GM12878 (cell line): ENCODE measurements at regions not wholly inside any gene's neighbourhood (a gene's known extent, or its start where the extent isn't known, plus 50 kb on each side); places are given as distances from the start of the nearest gene placed in this dataset.

Source experiments
- ATAC-seq: fragments of 200-7000 bp; cut with Tn5 transposase; 3 replicates; pipeline ENCODE4 v1.9.1; 2020; ENCODE audit warnings: mild to moderate bottlenecking, moderate library complexity
- BruUV-seq: library from RNA; stranded (reverse); fragments of 400-500 nt; replicated peaks from 2 replicates; lab custom pipeline; 2021; lab: Mats Ljungman, UMichigan
- CTCF ChIA-PET: fragments of 300-600 bp; sonication (Branson Sonifier 250); formaldehyde crosslinking; extraction: SDS; loops from one replicate; lab custom pipeline; 2021; ENCODE audit warnings: inconsistent platforms; lab: Yijun Ruan, JAX
- POLR2A ChIA-PET: fragments of 350-600 bp; formaldehyde crosslinking; extraction: SDS; loops from one replicate; lab custom pipeline; 2021; ENCODE audit warnings: inconsistent platforms; lab: Charles Lee
- RAD21 ChIA-PET: fragments of 300-600 bp; sonication (Branson Sonifier 250); formaldehyde crosslinking; loops from one replicate; lab custom pipeline; 2023; ENCODE audit warnings: antibody characterized with exemption; ENCODE audit not compliant: unreplicated experiment; lab: Charles Lee
- SMC1A ChIA-PET: fragments of 300-600 bp; sonication (Branson Sonifier 250); formaldehyde crosslinking; loops from one replicate; lab custom pipeline; 2023; ENCODE audit not compliant: unreplicated experiment, uncharacterized antibody; lab: Charles Lee
- DNase-seq: peaks from one replicate; pipeline ENCODE4 v3.0.0-alpha.2; 2011; ENCODE audit warnings: low read depth, low spot score
- FAIRE-seq: peaks from 3 replicates; lab custom pipeline; 2011; peaks lifted over from hg19 to GRCh38; lab: Jason Lieb, UNC
- H2AFZ ChIP-seq: 2 replicates; pipeline ENCODE4 v1.6.0; 2011; ENCODE audit warnings: low read depth, low read length, control low read depth; ENCODE audit not compliant: control insufficient read depth
- H3K27ac ChIP-seq: 2 replicates; pipeline ENCODE4 v1.5.1; 2011; ENCODE audit warnings: control low read depth; ENCODE audit not compliant: control insufficient read depth, insufficient read depth
- H3K27me3 ChIP-seq, 2 experiments: replicated peaks in 1 of 2; 2 replicates each; pipeline versions ENCODE4 v1.6.0 to v1.6.1; 2011; ENCODE audit warnings: low read length in 1 of 2; ENCODE audit not compliant: control insufficient read depth in 2 of 2, insufficient read depth in 2 of 2
- H3K36me3 ChIP-seq, 2 experiments: 2 replicates each; pipeline ENCODE4 v1.5.1; 2011; ENCODE audit warnings: low read length in 1 of 2; ENCODE audit not compliant: control insufficient read depth in 2 of 2, insufficient read depth in 2 of 2
- H3K4me1 ChIP-seq: 2 replicates; pipeline ENCODE4 v1.6.1; 2011; ENCODE audit warnings: mild to moderate bottlenecking, low read length, moderate library complexity, mixed read lengths; ENCODE audit not compliant: control insufficient read depth, insufficient read depth
- H3K4me2 ChIP-seq: 2 replicates; pipeline ENCODE4 v1.6.0; 2011; ENCODE audit warnings: control low read depth; ENCODE audit not compliant: control insufficient read depth, insufficient read depth
- H3K4me3 ChIP-seq: fragments of 200-600 bp; sonication (generic); 2 replicates; pipeline ENCODE4 v1.5.1; 2016
- H3K79me2 ChIP-seq: 2 replicates; pipeline ENCODE4 v1.6.0; 2011; ENCODE audit warnings: low read length; ENCODE audit not compliant: control insufficient read depth, insufficient read depth
- H3K9ac ChIP-seq: 2 replicates; pipeline ENCODE4 v1.8.0; 2011; ENCODE audit warnings: low read length, control low read depth, mixed read lengths; ENCODE audit not compliant: control insufficient read depth, insufficient read depth
- H3K9me3 ChIP-seq: replicated peaks from 3 replicates; pipeline ENCODE4 v1.5.1; 2011; ENCODE audit warnings: mild to moderate bottlenecking, low read length; ENCODE audit not compliant: control insufficient read depth, insufficient read depth
- H4K20me1 ChIP-seq: 2 replicates; pipeline ENCODE4 v1.6.0; 2011; ENCODE audit not compliant: control insufficient read depth, insufficient read depth
- CUX1 ChIP-seq: IDR thresholded peaks from 2 replicates; pipeline ENCODE4 v1.6.1; 2012; ENCODE audit warnings: improper control_type of control experiment, low read depth, low read length; ENCODE audit not compliant: insufficient replicate concordance
- E4F1 ChIP-seq: fragments of 450-650 bp; IDR thresholded peaks from 2 replicates; pipeline ENCODE4 v1.6.1; 2018; ENCODE audit warnings: borderline replicate concordance, mild to moderate bottlenecking; ENCODE audit not compliant: partially characterized antibody
- ETV6 ChIP-seq, 2 experiments: fragments of 450-650 bp in 1 of 2; IDR thresholded peaks in 1 of 2; conservative IDR thresholded peaks in 1 of 2; 2 replicates each; pipeline ENCODE4 v1.6.1; 2014; ENCODE audit warnings: antibody characterized with exemption in 1 of 2, borderline replicate concordance in 1 of 2, low read depth in 1 of 2, mild to moderate bottlenecking in 1 of 2, moderate library complexity in 1 of 2
- FOS ChIP-seq: IDR thresholded peaks from 3 replicates; pipeline ENCODE4 v1.6.1; 2011; ENCODE audit warnings: borderline replicate concordance; ENCODE audit not compliant: insufficient read length; ENCODE audit errors: extremely low read depth
- IKZF2 ChIP-seq, 2 experiments: fragments of 450-650 bp; IDR thresholded peaks; 2 replicates each; pipeline ENCODE4 v1.6.1; 2017; ENCODE audit warnings: mild to moderate bottlenecking in 2 of 2, moderate library complexity in 2 of 2
- NFYB ChIP-seq: IDR thresholded peaks from 2 replicates; pipeline ENCODE4 v1.6.1; 2011; ENCODE audit warnings: low read depth, mild to moderate bottlenecking, low read length, improper control_type of control experiment, moderate library complexity; ENCODE audit not compliant: insufficient read depth
- SMAD1 ChIP-seq: fragments of 450-650 bp; IDR thresholded peaks from 2 replicates; pipeline ENCODE4 v1.6.1; 2018; ENCODE audit warnings: mild to moderate bottlenecking, low read depth; ENCODE audit not compliant: partially characterized antibody
- SP1 ChIP-seq: IDR thresholded peaks from one replicate; pipeline ENCODE4 v1.6.1; 2011; ENCODE audit warnings: low read depth, low read length
- ZBTB4 ChIP-seq: fragments of 450-650 bp; formaldehyde crosslinking; IDR thresholded peaks from 2 replicates; pipeline ENCODE4 v1.4.0; 2022; ENCODE audit warnings: mild to moderate bottlenecking, moderate library complexity
- WGBS: methylation state at CpG from one replicate; pipeline ENCODE4 v1.1.6; 2016; ENCODE audit warnings: low lambda C conversion rate; ENCODE audit not compliant: insufficient replicate concordance, insufficient coverage; ENCODE audit errors: missing lambda C conversion rate; 5-methylcytosine and 5-hydroxymethylcytosine counted together
- in situ Hi-C: fragments of 300-500 bp; cut with MboI; formaldehyde crosslinking; loops from 9 replicates; pipeline ENCODE4 v1.14.3; 2018; ENCODE audit warnings: mixed read lengths
- intact Hi-C: fragments of 100-400 bp; cut with micrococcal nuclease; formaldehyde crosslinking; loops from one replicate; pipeline ENCODE4 v1.14.2; 2022; ENCODE audit not compliant: unreplicated experiment

GRCh38 chr3:90043287-90043686 lies 935.9 kb downstream of the EPHA3 start (continued):
- TF ChIP-seq E4F1 (no peak), ETV6 (conservative IDR thresholded peaks at IDR 0.05 in 1 of 2, IDR thresholded peaks at IDR 0.05 in 1 of 2; ENCODE audit: borderline replicate concordance in 1 of 2, low read depth in 1 of 2) (no peak)

- ChIA-PET CTCF (interaction anchor here (1.0 kb wide), 1 partner anchor 30 kb away, joined by 3 read pairs; no protein-coding TSS in a partner anchor), RAD21 (interaction anchor here (1.1 to 1.7 kb wide), 3 partner anchors 9 to 48 kb away, joined by 3 to 6 read pairs (median 3); no protein-coding TSS in a partner anchor), POLR2A (no interaction called here), SMC1A (interaction anchor here (0.6 to 2.3 kb wide), 3 partner anchors 9 to 47 kb away, joined by 4 to 16 read pairs (median 10); no protein-coding TSS in a partner anchor)
- Histone ChIP-seq H3K4me3 (no peak overlapping the region), H3K27ac (no peak overlapping the region), H3K9ac (no peak overlapping the region), H2AFZ (no peak overlapping the region), H3K27me3 (no peaks in the 10 kb centered on the region), H3K36me3 (no peaks in the 10 kb centered on the region), H3K9me3 (no peaks in the 10 kb centered on the region), H3K4me1 (no peaks in the 10 kb centered on the region), H3K4me2 (no peak overlapping the region), H4K20me1 (no peaks in the 10 kb centered on the region), H3K79me2 (no peaks in the 10 kb centered on the region)
- WGBS = 0% methylated on average over 1 of the region's 1 CpG
- ATAC-seq (no peak), DNase-seq (no peak), FAIRE-seq (no peak)
- intact Hi-C loops = no loop called here
- in situ Hi-C loops = no loop called here
- no TSS peak for BruUV-seq
- TF ChIP-seq NFYB (no peak), IKZF2 (IDR thresholded peaks at IDR 0.05) (no peak), CUX1 (no peak), ZBTB4 (CRISPR knock-in tag) (no peak), FOS (no peak), SMAD1 (no peak), SP1 (no peak)
These were observed 936.8 kb downstream of the EPHA3 start for GRCh38 chr3:90044084-90044816.
